ENCODE measurements at regions not wholly inside any gene's neighbourhood (a gene's known extent, or its start where the extent isn't known, plus 50 kb on each side); places are given as distances from the start of the nearest gene placed in this dataset.
A peak's percentile ranks its signal among the peaks of the same experiment; 100 is the strongest.

GRCh38 chr4:81634766-81635549 is 163.3 kb upstream of the RASGEF1B start:
- TF ChIP-seq CTCF (IDR thresholded peaks at IDR 0.05; ENCODE audit: insufficient read depth, low read depth, low read length): no peak
- no peak overlapping the region for H3K4me3 ChIP-seq (ENCODE audit: low read depth, low read length)
- ChIA-PET CTCF (no interaction called here), POLR2A (no interaction called here)
- no peaks in the 10 kb centered on the region for H3K27me3 ChIP-seq (ENCODE audit: control insufficient read depth, insufficient read depth, low read length)
- DNase-seq (ENCODE audit: low read depth): no peak
- H3K36me3 ChIP-seq (ENCODE audit: control insufficient read depth, insufficient read depth, low read length): no peaks in the 10 kb centered on the region

GRCh38 chr4:81634165-81634564 is 162.5 kb upstream of the RASGEF1B start:
- no peak for DNase-seq (ENCODE audit: low read depth)
- Histone ChIP-seq H3K27me3 (ENCODE audit: control insufficient read depth, insufficient read depth, low read length) (no peaks in the 10 kb centered on the region), H3K36me3 (ENCODE audit: control insufficient read depth, insufficient read depth, low read length) (no peaks in the 10 kb centered on the region), H3K4me3 (ENCODE audit: low read depth, low read length) (no peak overlapping the region)
- POLR2A ChIA-PET: no interaction called here
- TF ChIP-seq CTCF (IDR thresholded peaks at IDR 0.05; ENCODE audit: insufficient read depth, low read depth, low read length): no peak
- CTCF ChIA-PET: interaction anchor here (0.9 kb wide), 1 partner anchor 210 kb away, joined by 4 read pairs; no protein-coding TSS in a partner anchor

GRCh38 chr4:81632581-81633299 is 161.0 kb upstream of the RASGEF1B start:
- H3K27me3 ChIP-seq (ENCODE audit: control insufficient read depth, insufficient read depth, low read length): no peaks in the 10 kb centered on the region
- ChIA-PET CTCF (interaction anchor here (0.9 kb wide), 1 partner anchor 27 kb away, joined by 3 read pairs; no protein-coding TSS in a partner anchor), POLR2A (no interaction called here)
- H3K4me3 ChIP-seq (ENCODE audit: low read depth, low read length): no peak overlapping the region
- DNase-seq (ENCODE audit: low read depth): no peak
- no peak for TF ChIP-seq CTCF (IDR thresholded peaks at IDR 0.05; ENCODE audit: insufficient read depth, low read depth, low read length)
- H3K36me3 ChIP-seq (ENCODE audit: control insufficient read depth, insufficient read depth, low read length): no peaks in the 10 kb centered on the region

- CTCF ChIA-PET: no interaction called here
- no peak for TF ChIP-seq CTCF (IDR thresholded peaks at IDR 0.05; ENCODE audit: insufficient read depth, low read depth, low read length)
- DNase-seq (ENCODE audit: low read depth): peak; percentile 12
Observed at GRCh38 chr4:81631958-81632441, 160.3 kb upstream of the RASGEF1B start.

GRCh38 chr4:81629366-81629765 is 157.7 kb upstream of the RASGEF1B start:
- Histone ChIP-seq H3K27me3 (ENCODE audit: control insufficient read depth, insufficient read depth, low read length) (no peaks in the 10 kb centered on the region), H3K36me3 (ENCODE audit: control insufficient read depth, insufficient read depth, low read length) (no peaks in the 10 kb centered on the region), H3K4me3 (ENCODE audit: low read depth, low read length) (no peak overlapping the region)
- DNase-seq (ENCODE audit: low read depth): no peak
- CTCF ChIA-PET: no interaction called here
- POLR2A ChIA-PET: no interaction called here
- TF ChIP-seq CTCF (IDR thresholded peaks at IDR 0.05; ENCODE audit: insufficient read depth, low read depth, low read length): no peak

More at GRCh38 chr4:81631958-81632441, 160.3 kb upstream of the RASGEF1B start:
- H3K36me3 ChIP-seq (ENCODE audit: control insufficient read depth, insufficient read depth, low read length): no peaks in the 10 kb centered on the region
- no peaks in the 10 kb centered on the region for H3K27me3 ChIP-seq (ENCODE audit: control insufficient read depth, insufficient read depth, low read length)
- POLR2A ChIA-PET: no interaction called here
- H3K4me3 ChIP-seq (ENCODE audit: low read depth, low read length): no peak overlapping the region

Measured in BJ (cell line).